NCI-H2029 treated with DMSO at 0.1 percent for 48 hours (cell line): ENCODE measurements at regions not wholly inside any gene's neighbourhood (a gene's known extent, or its start where the extent isn't known, plus 50 kb on each side); places are given as distances from the start of the nearest gene placed in this dataset.

ENCODE experiments used
- DNase-seq: peaks from one replicate; lab custom pipeline; 2025; lab: John Stamatoyannopoulos, UW

- no peak for DNase-seq
These were observed 375.9 kb downstream of the MCTP2 start for GRCh38 chr15:94607176-94607654.

DNA sequence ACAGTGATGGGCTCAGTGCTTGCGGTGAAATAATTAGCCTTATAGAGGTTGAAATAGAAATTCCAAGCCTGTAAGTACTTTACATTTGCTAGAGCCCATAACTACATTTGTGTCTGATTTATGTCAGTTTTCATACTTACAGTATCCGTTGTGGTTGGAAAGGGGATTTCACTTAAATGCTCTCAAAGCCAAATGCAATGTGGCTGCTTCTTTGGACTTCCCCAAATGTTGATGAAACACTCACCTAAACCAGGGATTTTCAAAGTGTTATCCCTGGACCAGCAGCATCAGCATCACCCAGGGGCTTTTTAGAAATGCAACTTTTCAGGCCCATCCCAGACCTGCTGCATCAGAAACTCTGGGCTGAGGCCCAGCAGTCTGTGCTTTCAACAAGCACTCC, 378.7 kb downstream of the MCTP2 start:
- DNase-seq, result no peak

DNA sequence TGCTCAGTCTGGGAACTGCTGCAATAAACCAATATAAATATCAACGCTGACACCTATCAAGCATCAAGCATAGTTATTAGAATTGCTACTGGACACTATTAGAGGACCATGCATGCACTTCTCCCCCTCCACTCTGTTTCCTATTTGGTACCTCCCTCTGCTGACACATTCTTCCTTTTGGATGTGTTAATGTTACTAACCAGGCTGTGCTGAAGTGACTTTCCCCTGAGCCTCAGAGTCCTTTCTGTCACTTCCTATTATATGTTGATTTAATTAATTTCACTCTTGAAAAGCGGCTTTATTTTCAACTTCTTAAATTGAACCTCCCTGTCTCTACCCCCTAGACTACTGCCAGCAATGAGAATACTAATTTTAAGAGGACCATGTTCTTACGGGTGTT, 379.1 kb downstream of the MCTP2 start:
- DNase-seq, result no peak

DNA sequence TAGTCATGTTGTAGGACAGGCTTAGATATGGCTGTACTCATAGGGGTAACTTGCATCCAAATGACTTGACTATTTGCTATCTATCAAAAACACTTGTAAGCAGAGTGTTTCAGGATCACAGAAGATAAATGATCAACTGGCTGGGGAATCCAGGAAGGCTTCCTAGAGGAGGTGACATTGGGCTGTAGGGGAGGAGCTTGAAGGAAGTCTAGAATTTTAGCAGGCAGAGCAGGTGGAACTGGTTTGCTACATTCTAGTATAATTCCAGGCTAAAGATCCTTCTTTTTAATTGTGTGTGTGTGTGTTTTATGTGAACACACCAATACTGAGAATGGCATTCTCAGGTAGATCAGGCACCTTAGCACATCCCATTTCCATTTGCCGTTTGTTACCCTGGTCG, 380.3 kb downstream of the MCTP2 start:
- DNase-seq, result no peak

- DNase-seq, result no peak
These were observed 384.3 kb downstream of the MCTP2 start for GRCh38 chr15:94615688-94616087.

GRCh38 chr15:94620632-94621031, 389.3 kb downstream of the MCTP2 start:
- DNase-seq, result no peak

DNA sequence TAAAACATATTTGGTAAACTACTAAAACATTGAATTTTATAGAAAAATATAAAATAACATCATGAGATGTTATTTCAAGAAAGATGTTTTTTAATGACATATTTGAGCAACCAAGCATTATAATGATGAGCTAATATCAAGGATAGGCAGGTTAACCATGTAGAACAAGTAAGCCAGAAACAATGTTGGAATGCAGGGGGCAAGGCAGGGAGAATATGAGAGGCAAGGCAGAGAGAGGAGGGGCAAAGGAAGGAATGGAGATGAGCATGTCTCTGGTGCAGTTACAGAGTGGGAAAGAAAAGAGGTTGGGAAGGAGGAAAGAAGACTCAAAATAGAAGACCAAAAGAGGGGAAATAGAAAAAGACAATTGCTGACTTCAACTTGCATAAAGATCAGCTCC, 390.4 kb downstream of the MCTP2 start:
- DNase-seq, result no peak

DNA sequence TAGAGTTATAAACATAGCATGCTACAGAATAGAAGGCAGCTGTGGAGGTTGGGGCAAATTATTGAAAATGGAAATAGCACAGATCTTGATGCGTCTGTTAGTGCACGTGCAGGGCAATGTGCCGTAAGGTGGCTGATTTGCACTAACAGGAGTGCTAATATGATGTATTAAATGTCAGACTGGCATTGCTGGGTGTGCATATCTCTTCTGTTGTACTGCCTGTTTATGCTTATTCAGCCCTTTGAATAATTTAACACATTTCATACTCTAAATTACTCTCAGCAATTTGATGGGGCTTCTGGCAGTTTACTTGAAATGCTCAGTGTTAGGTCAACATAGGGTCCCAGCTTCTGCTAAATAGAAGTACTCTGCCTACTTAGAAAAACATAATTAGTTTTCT, 395.6 kb downstream of the MCTP2 start:
- no peak for DNase-seq

- no peak for DNase-seq
These were observed 400.2 kb downstream of the MCTP2 start for GRCh38 chr15:94631608-94632007.

GRCh38 chr15:94638183-94638582, 406.8 kb downstream of the MCTP2 start:
- no peak for DNase-seq

- DNase-seq, result no peak
These were observed 408.3 kb downstream of the MCTP2 start for GRCh38 chr15:94639701-94640100.

DNA sequence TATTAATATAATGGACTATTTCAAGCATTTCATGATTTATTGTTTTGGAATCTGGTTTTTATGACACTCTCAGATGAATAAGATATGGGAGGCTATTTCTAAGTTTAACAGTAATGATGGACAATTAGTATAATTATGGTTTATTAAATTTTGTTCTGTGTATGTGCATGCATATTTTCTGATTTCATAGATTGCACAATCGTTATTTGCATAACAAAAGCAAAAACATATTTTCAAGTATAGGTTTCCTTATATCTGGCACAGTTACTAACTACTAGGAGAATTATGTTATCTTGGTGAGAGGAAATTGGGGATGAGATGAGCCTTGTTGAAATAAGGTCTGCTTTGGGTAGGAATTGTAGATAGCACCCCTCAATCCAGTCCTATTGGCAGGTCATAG, 413.1 kb downstream of the MCTP2 start:
- no peak for DNase-seq

DNA sequence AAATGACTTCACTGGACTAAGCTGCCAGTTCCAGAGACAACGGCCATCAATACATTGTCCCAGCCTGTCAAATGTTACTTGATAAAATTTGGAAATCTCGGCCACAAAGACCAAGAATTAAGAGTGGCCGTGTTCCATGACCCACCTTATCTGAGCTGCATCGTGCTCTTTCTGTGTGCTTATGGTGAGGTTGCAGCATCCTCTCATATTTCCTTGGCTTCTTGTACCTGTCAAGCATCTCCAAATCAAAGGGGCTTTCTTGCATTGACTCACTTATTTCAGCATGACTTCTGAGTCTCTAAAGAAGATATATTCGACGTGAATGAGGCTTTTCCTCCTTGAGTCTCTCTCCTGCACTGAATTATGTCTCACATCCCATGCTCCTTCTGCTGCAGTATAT, 421.7 kb downstream of the MCTP2 start:
- no peak for DNase-seq

DNA sequence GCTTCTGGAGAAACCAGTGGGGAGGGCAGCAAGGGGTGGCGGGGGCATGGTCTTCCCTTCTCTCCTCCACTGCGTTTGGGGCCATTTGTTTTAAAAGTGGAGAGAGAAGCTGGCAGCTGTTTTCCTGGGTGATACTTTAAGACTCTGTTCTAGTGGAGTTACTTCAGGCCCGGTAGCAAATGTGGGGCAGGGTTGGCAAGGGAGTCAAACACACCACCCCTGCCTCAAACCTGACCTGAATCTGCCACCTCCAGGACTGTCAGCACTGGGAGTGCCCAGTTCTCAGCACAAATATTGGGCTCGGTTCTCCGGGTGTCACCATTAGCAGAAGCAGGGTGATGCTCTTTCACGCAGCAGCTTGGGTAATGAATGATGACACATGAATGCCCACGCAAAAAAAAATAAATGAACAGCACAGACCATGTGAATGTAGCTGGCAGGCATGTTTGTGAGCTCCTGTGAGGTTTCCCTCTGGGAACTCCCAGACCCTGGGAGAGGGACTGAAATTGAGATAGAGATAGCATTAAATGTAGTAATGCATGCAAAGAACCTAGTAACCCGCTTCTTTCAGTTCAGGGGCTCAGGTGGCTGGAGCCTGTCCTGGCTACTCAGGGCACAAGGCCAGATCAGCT, 424.0 kb downstream of the MCTP2 start:
- no peak for DNase-seq

DNA sequence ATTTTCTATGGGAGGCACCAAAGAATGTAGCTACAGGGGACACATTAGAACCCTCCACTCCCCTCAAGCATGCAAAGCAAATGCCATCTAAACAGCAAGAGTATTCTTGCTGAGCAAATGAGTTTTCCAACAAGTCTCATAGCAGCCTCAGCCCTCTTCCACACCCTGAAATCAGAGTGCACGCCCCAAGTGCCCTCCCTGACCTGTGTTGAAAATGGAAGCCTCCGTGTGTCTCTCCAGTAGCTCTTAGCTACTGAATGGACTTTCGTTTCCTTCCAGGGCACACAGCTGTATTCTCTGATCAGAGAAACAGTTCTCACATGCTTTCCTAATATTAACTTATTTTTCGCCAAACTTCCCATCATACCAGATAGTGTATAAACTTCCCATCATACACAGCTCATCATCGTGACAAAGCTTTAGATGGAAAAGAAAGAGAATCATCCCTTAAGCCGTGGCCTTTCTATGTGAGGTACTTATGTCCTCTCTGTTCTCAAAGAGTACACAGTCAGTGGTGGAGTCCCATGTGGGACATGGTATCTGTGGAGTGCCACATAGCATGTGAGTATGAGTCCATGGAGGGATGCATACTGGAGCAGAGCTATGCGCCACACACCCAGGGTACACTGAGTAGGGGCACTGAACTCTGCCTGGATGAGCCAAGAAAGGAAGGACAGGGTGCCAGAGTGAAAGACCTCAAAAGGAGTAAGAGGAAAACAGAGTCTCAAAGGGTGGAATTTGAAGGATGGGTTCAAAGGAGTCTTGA, 434.5 kb downstream of the MCTP2 start:
- no peak for DNase-seq

DNA sequence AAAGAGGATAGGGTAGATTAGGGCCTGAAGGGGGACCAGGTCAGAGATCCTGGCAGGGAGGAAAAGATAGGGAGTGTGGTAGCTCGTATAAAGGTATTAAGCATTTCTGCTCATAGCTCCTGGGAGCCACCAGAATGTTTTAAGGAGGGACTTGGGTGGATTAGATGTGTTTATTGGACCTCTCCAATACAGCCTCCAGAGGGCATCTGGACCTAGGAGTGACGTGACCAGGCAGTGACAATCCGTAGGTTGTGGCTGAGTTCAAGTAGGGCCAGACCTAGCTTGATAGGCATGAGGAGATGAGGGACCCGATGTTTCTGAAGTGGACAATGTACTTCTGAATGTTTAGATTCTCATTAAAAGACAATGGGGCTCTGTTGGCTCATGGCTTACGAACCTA, 435.2 kb downstream of the MCTP2 start:
- DNase-seq, result no peak

- DNase-seq, result no peak
These were observed 435.7 kb downstream of the MCTP2 start for GRCh38 chr15:94667109-94667508.

DNA sequence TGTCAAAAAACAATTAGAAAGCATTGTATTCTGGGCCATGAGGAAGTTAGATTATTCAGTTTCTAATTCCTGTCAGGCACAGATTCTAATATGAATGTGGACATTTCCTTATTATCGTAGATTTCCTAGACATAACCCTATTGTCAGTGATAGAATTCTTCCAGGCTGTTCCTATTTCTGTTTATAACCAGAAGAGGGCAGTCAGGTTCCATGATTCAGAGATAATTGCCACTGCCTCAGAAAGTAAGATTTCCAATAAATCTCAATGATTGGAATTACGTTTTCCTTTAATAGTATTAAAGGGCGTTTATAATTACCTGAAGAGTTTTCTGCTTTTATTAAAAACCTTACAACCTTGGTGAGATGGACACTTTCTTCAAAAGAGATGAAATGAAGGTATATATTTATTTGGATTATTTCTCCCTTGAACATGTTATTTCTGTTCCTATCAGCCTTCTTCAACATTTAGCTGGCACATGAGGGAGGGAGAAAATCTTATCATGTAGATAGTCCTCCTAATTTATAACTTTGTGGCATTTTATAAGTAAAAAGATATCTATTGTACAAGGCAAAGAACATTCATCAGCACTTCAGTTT, 439.2 kb downstream of the MCTP2 start:
- DNase-seq, result peak; percentile 6

DNA sequence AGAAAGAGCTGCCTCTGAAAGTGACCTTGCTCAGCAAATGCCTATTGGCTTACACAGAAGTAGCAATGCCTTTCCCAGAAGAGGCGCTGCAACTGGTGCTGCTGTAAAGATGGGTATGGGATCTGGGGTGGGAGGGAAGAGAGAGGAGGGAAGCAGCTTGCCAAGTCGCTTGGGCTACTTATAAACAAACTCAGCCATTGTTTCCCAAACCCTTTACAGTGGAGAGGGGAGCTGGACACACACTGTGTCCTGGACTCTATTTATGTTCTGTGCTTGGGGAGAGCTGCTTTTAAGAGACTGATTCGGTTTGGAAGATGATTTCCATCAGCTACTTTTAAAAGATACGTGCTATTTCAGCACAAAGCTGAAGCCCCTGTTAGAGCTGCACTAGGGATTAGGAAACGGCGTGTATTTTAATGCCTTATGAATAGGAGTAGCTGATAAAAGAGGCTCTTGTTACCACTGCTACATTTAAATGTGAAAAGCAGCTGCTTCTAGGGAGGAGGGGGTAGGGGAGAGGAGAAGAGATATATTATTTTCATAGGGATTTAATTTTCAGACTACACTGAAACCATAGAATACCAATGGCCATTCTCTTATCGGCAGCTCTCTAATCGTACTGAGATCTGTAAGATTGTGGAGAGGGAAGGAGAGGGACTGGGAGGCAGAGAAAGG, 440.6 kb downstream of the MCTP2 start:
- DNase-seq, result no peak

DNA sequence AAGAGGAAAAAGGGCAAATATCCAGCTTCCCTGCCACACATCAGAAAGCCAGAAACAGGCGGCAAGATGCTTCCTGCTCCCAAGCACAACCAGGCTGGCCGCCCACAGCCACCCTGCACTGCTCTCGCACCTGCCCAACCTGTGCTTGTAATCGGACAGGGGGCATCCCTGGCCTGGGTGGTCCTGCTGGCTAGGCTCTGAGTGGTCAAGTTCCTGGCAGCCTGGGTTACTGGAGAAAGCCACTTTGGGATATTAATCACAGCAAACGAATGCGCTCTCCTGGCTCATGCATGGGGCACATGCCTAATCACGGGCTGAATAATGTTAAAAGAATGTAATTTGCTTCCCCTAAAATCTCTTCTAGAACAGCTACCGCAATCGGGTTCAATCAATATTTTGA, 442.4 kb downstream of the MCTP2 start:
- no peak for DNase-seq

- DNase-seq, result no peak
These were observed 442.9 kb downstream of the MCTP2 start for GRCh38 chr15:94674296-94674695.

DNA sequence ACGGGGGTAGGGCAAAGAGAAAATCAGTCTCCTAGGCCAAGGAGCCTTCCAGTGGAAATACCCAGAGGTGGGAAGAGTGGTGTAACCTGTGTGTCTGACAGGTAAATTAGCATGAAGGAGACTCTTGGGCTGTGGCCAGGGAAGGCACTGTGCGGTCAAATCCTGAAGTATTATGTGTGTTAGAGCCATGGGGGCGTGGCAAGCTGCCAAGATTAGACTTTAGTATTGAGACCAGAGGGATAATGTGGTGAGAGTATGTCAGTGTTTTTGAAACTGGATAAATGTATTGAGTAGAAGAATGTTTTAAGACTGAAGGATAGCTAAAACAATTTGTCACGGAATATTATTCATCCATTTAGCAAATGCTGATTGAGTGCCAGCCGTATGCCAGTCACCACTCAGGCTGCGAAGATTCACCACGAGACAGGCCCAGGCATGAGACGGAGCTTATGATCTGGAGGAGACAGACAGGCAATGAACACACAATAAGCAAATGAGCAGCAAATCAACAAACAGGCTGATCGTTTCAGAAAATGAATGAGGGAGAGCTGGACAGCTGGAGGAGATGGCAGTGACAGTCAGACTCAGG, 445.9 kb downstream of the MCTP2 start:
- DNase-seq, result peak; percentile 12
